Central memory CD8-positive, alpha-beta T cell (primary cell): ENCODE measurements at regions not wholly inside any gene's neighbourhood (a gene's known extent, or its start where the extent isn't known, plus 50 kb on each side); places are given as distances from the start of the nearest gene placed in this dataset.

Source experiments
- ATAC-seq: fragments of 150-1000 bp; cut with Tn5 transposase; replicated peaks from 2 replicates; pipeline ENCODE4 v1.10.0; 2022; ENCODE audit warnings: mild to moderate bottlenecking, moderate FRiP score, moderate number of reproducible peaks; ENCODE audit not compliant: poor library complexity, severe bottlenecking; ENCODE audit errors: extremely low read depth
- DNase-seq, 2 donors: peaks; one replicate each; pipeline ENCODE4 v3.0.0; 2021; ENCODE audit warnings: low spot score in 2 of 2
- H3K27ac Mint-ChIP-seq: one replicate; pipeline ENCODE4 v1.8.0; 2022; ENCODE audit warnings: low read depth, mild to moderate bottlenecking, moderate library complexity, mixed read lengths
- H3K27me3 Mint-ChIP-seq: one replicate; pipeline ENCODE4 v1.8.0; 2022; ENCODE audit warnings: mixed read lengths
- H3K36me3 Mint-ChIP-seq: one replicate; pipeline ENCODE4 v1.8.0; 2022; ENCODE audit warnings: mild to moderate bottlenecking, moderate library complexity, mixed read lengths; ENCODE audit not compliant: insufficient read depth
- H3K4me1 Mint-ChIP-seq: one replicate; pipeline ENCODE4 v1.8.0; 2022; ENCODE audit warnings: mixed read lengths
- H3K4me3 Mint-ChIP-seq: one replicate; pipeline ENCODE4 v1.8.0; 2022; ENCODE audit warnings: mild to moderate bottlenecking, moderate library complexity, mixed read lengths
- H3K9me3 Mint-ChIP-seq: one replicate; pipeline ENCODE4 v1.8.0; 2022; ENCODE audit warnings: mixed read lengths

DNA sequence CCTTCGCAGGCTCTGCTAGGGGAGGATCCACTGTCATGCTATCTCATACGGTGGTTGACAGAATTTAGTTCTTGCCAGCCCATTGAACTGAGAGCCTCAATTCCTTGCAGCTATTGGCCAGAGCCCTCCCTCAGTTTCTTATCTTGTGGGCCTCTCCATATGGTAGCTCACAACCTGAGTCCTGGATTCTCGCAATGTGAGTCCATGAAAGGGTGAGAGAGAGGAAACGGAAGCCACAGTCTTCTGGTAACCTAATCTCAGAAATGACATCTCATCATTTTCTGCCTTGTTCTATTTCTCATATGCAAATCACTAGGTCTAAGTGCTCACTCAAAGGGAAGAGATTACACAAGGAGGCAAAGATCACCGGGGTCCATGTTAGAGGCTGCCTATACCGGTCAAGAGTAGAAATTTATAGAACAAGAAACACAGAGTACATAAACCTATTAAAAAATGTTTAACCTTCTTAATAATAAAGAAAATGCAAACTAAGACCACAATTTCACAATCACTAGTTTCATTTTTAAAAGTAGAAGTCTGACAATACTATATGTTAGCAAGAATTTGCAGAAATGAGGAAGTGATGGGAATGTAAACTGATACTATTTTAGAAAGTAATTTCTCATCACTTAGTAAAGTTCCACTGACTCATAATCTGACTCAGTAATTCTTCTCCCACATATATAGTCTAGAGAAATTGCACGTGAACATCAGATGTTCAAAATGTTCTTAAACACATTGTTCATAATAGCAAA lies 378.4 kb upstream of the AGTR1 start:
- Mint-ChIP-seq H3K9me3 (peaks cover 18% of the 10 kb centered on the region), H3K27me3 (no peaks in the 10 kb centered on the region), H3K4me3 (no peak overlapping the region), H3K4me1 (no peaks in the 10 kb centered on the region), H3K36me3 (no peaks in the 10 kb centered on the region), H3K27ac (no peak overlapping the region)
- DNase-seq = no peak
- ATAC-seq = no peak

- Mint-ChIP-seq H3K4me3 (no peak overlapping the region), H3K27ac (no peak overlapping the region), H3K27me3 (no peaks in the 10 kb centered on the region), H3K36me3 (no peaks in the 10 kb centered on the region), H3K4me1 (no peaks in the 10 kb centered on the region), H3K9me3 (peaks cover 18% of the 10 kb centered on the region)
- ATAC-seq (no peak), DNase-seq (no peak)
These were observed 377.7 kb upstream of the AGTR1 start for GRCh38 chr3:148319960-148320359.

- H3K4me3 Mint-ChIP-seq = no peak overlapping the region
- DNase-seq (no peak), ATAC-seq (no peak)
- H3K27me3 Mint-ChIP-seq = no peaks in the 10 kb centered on the region
- H3K9me3 Mint-ChIP-seq = no peaks in the 10 kb centered on the region
- peaks cover 1% of the 10 kb centered on the region for H3K36me3 Mint-ChIP-seq
- no peaks in the 10 kb centered on the region for H3K4me1 Mint-ChIP-seq
- H3K27ac Mint-ChIP-seq = no peak overlapping the region
These were observed 368.0 kb upstream of the AGTR1 start for GRCh38 chr3:148329481-148330235.

GRCh38 chr3:148330542-148330941 lies 367.2 kb upstream of the AGTR1 start:
- no peaks in the 10 kb centered on the region for H3K4me1 Mint-ChIP-seq
- no peak overlapping the region for H3K4me3 Mint-ChIP-seq
- H3K27ac Mint-ChIP-seq = no peak overlapping the region
- H3K9me3 Mint-ChIP-seq = no peaks in the 10 kb centered on the region
- H3K27me3 Mint-ChIP-seq = no peaks in the 10 kb centered on the region
- ATAC-seq = no peak
- peaks cover 1% of the 10 kb centered on the region for H3K36me3 Mint-ChIP-seq
- DNase-seq = no peak

DNA sequence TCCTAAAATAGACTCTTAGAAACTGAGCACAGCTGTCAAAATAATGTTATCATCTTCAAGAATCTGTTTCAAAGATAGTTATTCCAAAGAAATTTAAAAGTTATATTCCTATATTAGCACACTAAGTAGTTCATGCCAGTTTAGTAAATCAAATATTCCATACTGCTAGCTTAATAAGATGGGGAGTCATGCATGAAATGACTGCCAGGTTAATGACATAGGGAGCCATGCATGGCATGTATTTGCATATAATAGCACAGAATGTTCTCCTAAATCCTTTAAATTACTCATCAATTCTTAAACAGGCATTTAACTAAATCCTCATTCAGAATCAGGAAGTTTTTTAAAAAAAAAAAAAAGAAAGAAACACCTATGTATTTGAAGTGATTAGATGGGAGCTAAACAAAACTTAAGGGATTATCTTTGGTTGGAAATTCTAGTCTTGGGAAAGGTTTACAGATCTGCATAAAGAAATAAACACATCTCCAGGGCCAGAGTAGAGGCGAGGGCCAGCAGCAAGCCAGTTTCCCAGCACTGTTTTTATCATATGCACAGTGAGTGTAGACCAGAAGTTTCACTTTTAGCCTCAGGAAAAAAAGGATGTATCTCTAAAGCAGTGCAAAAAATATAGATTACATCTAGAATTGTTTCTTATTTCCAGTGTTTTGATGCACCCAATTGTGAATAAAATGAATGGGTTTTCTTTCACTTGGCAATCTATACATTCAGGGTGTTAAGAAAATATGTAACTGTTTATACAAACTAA lies 366.4 kb upstream of the AGTR1 start:
- no peak for DNase-seq
- Mint-ChIP-seq H3K4me1 (no peaks in the 10 kb centered on the region), H3K9me3 (no peaks in the 10 kb centered on the region), H3K27me3 (no peaks in the 10 kb centered on the region), H3K4me3 (no peak overlapping the region), H3K27ac (no peak overlapping the region), H3K36me3 (peaks cover 1% of the 10 kb centered on the region)
- no peak for ATAC-seq

GRCh38 chr3:148332509-148332908 lies 365.2 kb upstream of the AGTR1 start:
- Mint-ChIP-seq H3K4me3 (no peak overlapping the region), H3K27ac (no peak overlapping the region), H3K27me3 (no peaks in the 10 kb centered on the region), H3K4me1 (no peaks in the 10 kb centered on the region), H3K9me3 (peaks cover 2% of the 10 kb centered on the region), H3K36me3 (peaks cover 1% of the 10 kb centered on the region)
- DNase-seq (no peak), ATAC-seq (no peak)

DNA sequence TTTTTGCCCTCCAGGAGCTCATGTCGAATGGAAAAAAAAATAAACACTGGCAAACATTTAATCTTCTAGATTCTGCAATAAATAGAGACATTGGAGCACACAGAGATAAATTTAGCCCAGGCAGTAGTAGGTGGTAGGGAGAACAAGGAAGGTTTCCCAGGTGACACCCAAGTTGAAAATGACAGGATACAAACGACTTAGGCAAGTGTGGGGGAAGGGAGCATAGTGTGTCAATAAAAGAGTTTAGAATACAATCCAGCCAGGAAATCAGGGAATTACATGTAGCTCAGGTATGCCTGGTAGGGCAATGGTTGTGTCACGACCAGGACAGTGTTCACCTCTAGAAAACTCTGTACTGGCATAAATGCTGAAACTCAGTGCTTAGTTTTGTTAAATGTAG lies 364.6 kb upstream of the AGTR1 start:
- Mint-ChIP-seq H3K36me3 (peaks cover 1% of the 10 kb centered on the region), H3K4me3 (no peak overlapping the region), H3K9me3 (peaks cover 5% of the 10 kb centered on the region), H3K27ac (no peak overlapping the region), H3K4me1 (no peaks in the 10 kb centered on the region), H3K27me3 (no peaks in the 10 kb centered on the region)
- ATAC-seq (no peak), DNase-seq (no peak)

DNA sequence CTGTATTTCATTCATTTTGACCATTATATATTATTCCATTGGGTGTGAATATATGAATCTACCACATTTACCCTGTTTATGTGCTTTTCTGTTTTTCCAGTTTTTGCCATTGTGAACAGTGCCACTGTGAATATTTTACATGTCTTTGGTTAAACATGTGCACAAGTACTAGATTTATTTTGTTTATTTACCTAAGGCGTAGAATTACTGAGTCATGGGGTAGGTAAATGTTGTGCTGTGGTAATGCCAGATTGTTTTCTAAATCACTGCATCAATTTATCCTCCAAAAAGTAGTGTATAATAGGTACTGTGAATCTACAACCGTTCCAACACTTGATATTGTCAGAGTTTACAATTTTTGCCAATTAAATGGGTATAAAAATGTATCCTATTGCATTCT lies 362.1 kb upstream of the AGTR1 start:
- H3K36me3 Mint-ChIP-seq = peaks cover 1% of the 10 kb centered on the region
- H3K4me3 Mint-ChIP-seq = no peak overlapping the region
- H3K27me3 Mint-ChIP-seq = no peaks in the 10 kb centered on the region
- H3K27ac Mint-ChIP-seq = no peak overlapping the region
- peaks cover 5% of the 10 kb centered on the region for H3K9me3 Mint-ChIP-seq
- DNase-seq (no peak), ATAC-seq (no peak)
- no peaks in the 10 kb centered on the region for H3K4me1 Mint-ChIP-seq

DNA sequence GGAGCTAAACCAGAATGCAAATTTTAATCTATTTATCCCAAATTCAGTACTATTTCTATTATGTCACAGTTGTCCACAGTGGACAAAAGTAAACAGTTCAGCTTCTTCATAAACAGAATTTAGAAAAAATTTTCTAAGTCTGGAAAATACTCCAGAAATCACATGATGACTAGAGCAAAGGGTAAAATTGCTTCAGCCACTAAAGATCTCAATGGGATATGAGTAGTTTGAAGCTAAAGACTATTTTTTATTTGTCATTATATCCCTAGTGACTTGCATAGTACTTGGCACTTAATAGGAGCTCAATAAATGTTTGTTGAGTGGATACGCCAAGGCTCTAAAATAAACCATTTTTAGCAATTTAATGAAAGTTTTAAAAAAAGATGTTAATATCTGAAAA lies 354.3 kb upstream of the AGTR1 start:
- no peaks in the 10 kb centered on the region for H3K36me3 Mint-ChIP-seq
- H3K4me1 Mint-ChIP-seq = no peaks in the 10 kb centered on the region
- peaks cover 18% of the 10 kb centered on the region for H3K9me3 Mint-ChIP-seq
- DNase-seq = no peak
- ATAC-seq = no peak
- no peak overlapping the region for H3K27ac Mint-ChIP-seq
- H3K27me3 Mint-ChIP-seq = no peaks in the 10 kb centered on the region
- H3K4me3 Mint-ChIP-seq = no peak overlapping the region

DNA sequence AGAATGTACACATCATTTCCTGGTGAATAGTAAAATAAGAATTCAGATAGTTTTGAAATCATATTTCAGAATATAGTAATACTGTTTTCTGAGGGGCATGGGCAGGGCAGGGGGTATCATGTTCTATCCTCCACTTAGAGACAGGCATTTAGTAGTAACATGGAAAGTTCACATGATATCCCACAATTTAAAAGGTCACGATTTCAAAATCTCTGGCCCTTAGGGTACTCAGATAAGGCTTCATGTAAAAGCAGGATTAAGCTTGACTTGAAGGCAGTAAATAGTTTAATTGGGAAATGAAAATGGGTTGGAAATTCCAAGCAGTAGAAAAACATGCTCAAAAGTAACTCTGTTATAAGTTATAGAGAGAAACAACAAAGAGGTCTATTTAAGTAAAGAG lies 353.2 kb upstream of the AGTR1 start:
- H3K36me3 Mint-ChIP-seq = no peaks in the 10 kb centered on the region
- H3K27ac Mint-ChIP-seq = no peak overlapping the region
- H3K27me3 Mint-ChIP-seq = no peaks in the 10 kb centered on the region
- H3K9me3 Mint-ChIP-seq = peaks cover 21% of the 10 kb centered on the region
- H3K4me1 Mint-ChIP-seq = no peaks in the 10 kb centered on the region
- DNase-seq (no peak), ATAC-seq (no peak)
- H3K4me3 Mint-ChIP-seq = no peak overlapping the region

DNA sequence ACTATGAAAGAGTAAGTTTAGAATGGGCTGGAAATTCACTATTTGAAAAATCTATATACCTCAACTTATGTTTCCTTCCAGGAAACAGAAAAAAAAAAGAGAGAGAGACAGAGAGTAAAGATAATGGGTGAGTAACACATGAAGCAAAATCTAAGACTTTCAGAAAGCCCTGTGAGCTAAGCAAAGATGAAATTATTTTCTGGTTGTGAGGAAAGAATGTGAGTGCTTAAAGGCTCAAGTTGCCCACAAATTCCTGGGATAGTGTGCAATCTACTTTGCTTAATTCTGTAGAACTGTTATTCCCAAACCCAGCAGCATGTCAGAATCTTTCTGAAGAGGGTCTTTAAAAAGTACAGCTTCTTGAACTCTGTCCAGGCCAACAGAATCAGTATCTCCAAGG lies 337.7 kb upstream of the AGTR1 start:
- no peak for DNase-seq
- H3K27ac Mint-ChIP-seq = no peak overlapping the region
- peaks cover 20% of the 10 kb centered on the region for H3K9me3 Mint-ChIP-seq
- no peak overlapping the region for H3K4me3 Mint-ChIP-seq
- no peak for ATAC-seq
- no peaks in the 10 kb centered on the region for H3K36me3 Mint-ChIP-seq
- H3K4me1 Mint-ChIP-seq = no peaks in the 10 kb centered on the region
- no peaks in the 10 kb centered on the region for H3K27me3 Mint-ChIP-seq

- Mint-ChIP-seq H3K27ac (no peak overlapping the region), H3K4me3 (no peak overlapping the region), H3K9me3 (peaks cover 6% of the 10 kb centered on the region), H3K4me1 (no peaks in the 10 kb centered on the region), H3K27me3 (no peaks in the 10 kb centered on the region), H3K36me3 (no peaks in the 10 kb centered on the region)
- ATAC-seq (no peak), DNase-seq (no peak)
These were observed 330.8 kb upstream of the AGTR1 start for GRCh38 chr3:148366743-148367410.
